ENCODE measurements at regions not wholly inside any gene's neighbourhood (a gene's known extent, or its start where the extent isn't known, plus 50 kb on each side); places are given as distances from the start of the nearest gene placed in this dataset.

DNA sequence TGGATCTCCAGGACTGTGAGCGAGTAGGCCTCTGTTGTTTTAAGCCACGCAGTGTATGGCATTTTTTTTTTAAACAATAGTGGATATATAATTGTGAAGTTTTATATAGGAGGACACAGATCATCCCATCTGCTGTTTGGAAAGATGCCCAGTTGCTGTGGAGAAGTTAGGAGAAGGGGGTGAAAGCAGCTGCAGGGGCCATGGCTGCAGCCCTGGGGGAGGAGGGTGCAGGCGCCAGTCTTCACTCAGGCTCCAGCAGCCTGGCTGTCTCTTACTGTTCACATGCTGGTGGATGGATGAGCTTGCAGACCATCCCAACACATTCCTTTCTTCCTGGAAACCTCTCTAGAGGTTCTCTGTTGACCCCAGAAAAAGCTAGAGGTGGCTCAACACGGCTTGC is 242.3 kb downstream of the TEX29 start:
- TF ChIP-seq, protein P1, sequence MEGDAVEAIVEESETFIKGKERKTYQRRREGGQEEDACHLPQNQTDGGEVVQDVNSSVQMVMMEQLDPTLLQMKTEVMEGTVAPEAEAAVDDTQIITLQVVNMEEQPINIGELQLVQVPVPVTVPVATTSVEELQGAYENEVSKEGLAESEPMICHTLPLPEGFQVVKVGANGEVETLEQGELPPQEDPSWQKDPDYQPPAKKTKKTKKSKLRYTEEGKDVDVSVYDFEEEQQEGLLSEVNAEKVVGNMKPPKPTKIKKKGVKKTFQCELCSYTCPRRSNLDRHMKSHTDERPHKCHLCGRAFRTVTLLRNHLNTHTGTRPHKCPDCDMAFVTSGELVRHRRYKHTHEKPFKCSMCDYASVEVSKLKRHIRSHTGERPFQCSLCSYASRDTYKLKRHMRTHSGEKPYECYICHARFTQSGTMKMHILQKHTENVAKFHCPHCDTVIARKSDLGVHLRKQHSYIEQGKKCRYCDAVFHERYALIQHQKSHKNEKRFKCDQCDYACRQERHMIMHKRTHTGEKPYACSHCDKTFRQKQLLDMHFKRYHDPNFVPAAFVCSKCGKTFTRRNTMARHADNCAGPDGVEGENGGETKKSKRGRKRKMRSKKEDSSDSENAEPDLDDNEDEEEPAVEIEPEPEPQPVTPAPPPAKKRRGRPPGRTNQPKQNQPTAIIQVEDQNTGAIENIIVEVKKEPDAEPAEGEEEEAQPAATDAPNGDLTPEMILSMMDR (IDR thresholded peaks at IDR 0.05), result no peak
- no peak for TF ChIP-seq POLR2A (IDR thresholded peaks at IDR 0.05)
